PC-3 (cell line): ENCODE measurements at regions not wholly inside any gene's neighbourhood (a gene's known extent, or its start where the extent isn't known, plus 50 kb on each side); places are given as distances from the start of the nearest gene placed in this dataset.

Experiments used
- CTCF ChIP-seq: fragments of 300-600 bp; sonication (generic); conservative IDR thresholded peaks from 2 replicates; pipeline ENCODE4 v1.5.1; 2017; ENCODE audit warnings: antibody characterized with exemption, low read depth, mild to moderate bottlenecking, low read length
- EZH2 ChIP-seq: fragments of 300-600 bp; sonication (generic); IDR thresholded peaks from one replicate; pipeline ENCODE4 v1.6.1; 2017; ENCODE audit warnings: antibody characterized with exemption, mild to moderate bottlenecking, low read length; ENCODE audit not compliant: unreplicated experiment
- EZH2phosphoT487 ChIP-seq: fragments of 300-600 bp; sonication (generic); IDR thresholded peaks from 2 replicates; pipeline ENCODE4 v1.6.1; 2018; ENCODE audit warnings: mild to moderate bottlenecking, antibody characterized with exemption, low read length, borderline replicate concordance

DNA sequence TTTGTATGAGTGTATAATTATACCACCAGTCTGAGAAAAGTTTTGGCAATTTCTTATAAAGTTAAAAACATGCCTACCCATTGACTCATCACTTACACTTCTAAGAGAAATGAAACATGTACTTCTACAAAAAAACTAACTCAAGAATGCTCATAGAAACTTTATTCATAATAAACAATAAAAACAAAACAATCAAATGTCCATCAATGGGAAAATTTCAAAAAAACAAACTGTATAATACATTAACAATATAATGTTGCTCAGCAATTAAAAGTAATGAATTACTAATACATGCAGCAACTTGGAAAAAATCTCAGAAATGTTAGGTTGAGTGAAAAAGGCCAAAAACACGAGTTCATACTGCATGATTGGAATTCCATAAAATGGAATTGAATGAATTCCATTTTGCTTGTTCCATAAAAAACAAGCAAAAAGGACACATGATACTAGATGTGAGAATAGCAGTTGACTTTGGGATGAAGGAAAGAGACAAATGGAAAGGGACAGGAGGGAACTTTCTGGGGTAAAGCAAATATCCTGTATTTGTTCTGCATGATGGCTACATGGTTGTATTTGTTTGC lies 726.6 kb downstream of the RFPL4B start:
- TF ChIP-seq CTCF, result no peak
- no peak for TF ChIP-seq EZH2phosphoT487
- no peak for TF ChIP-seq EZH2
